Stimulated activated CD8-positive, alpha-beta memory T cell treated with anti-CD3 and anti-CD28 coated beads, Interleukin-2, amount 100 ng/mL, for 48 hours (primary cell): ENCODE measurements at regions not wholly inside any gene's neighbourhood (a gene's known extent, or its start where the extent isn't known, plus 50 kb on each side); places are given as distances from the start of the nearest gene placed in this dataset.

Source experiments
- DNase-seq, 2 donors: peaks; one replicate each; pipeline ENCODE4 v3.0.0-alpha.2; 2020; ENCODE audit warnings: low read depth in 2 of 2

- no peak for DNase-seq
Observed at GRCh38 chr7:32178677-32179366, 108.6 kb upstream of the PDE1C start.

- DNase-seq, result no peak
Observed at GRCh38 chr7:32177232-32177631, 107.0 kb upstream of the PDE1C start.

GRCh38 chr7:32175099-32175498 is 104.9 kb upstream of the PDE1C start:
- no peak for DNase-seq

GRCh38 chr7:32171248-32171647 is 101.0 kb upstream of the PDE1C start:
- DNase-seq, result no peak

- no peak for DNase-seq
Observed at GRCh38 chr7:32170838-32171237, 100.6 kb upstream of the PDE1C start.

GRCh38 chr7:32169228-32169627 is 99.0 kb upstream of the PDE1C start:
- DNase-seq, result no peak

GRCh38 chr7:32167815-32168214 is 97.6 kb upstream of the PDE1C start:
- no peak for DNase-seq

- no peak for DNase-seq
Observed at GRCh38 chr7:32167256-32167655, 97.0 kb upstream of the PDE1C start.

GRCh38 chr7:32164341-32164996 is 94.3 kb upstream of the PDE1C start:
- no peak for DNase-seq

- no peak for DNase-seq
Observed at GRCh38 chr7:32163896-32164295, 93.7 kb upstream of the PDE1C start.

GRCh38 chr7:32163141-32163806 is 93.1 kb upstream of the PDE1C start:
- no peak for DNase-seq

GRCh38 chr7:32161708-32162107 is 91.5 kb upstream of the PDE1C start:
- DNase-seq, result no peak

GRCh38 chr7:32158751-32159745 is 88.8 kb upstream of the PDE1C start:
- no peak for DNase-seq

- no peak for DNase-seq
Observed at GRCh38 chr7:32158076-32158475, 87.9 kb upstream of the PDE1C start.

GRCh38 chr7:32155712-32156111 is 85.5 kb upstream of the PDE1C start:
- DNase-seq, result no peak

GRCh38 chr7:32154797-32155196 is 84.6 kb upstream of the PDE1C start:
- no peak for DNase-seq

- DNase-seq, result no peak
Observed at GRCh38 chr7:32153006-32153405, 82.8 kb upstream of the PDE1C start.

- DNase-seq, result no peak
Observed at GRCh38 chr7:32152576-32152975, 82.4 kb upstream of the PDE1C start.

GRCh38 chr7:32150589-32150988 is 80.4 kb upstream of the PDE1C start:
- DNase-seq, result no peak

GRCh38 chr7:32150039-32150438 is 79.8 kb upstream of the PDE1C start:
- DNase-seq, result no peak

GRCh38 chr7:32147546-32148268 is 77.5 kb upstream of the PDE1C start:
- DNase-seq, result no peak
